ENCODE measurements at regions not wholly inside any gene's neighbourhood (a gene's known extent, or its start where the extent isn't known, plus 50 kb on each side); places are given as distances from the start of the nearest gene placed in this dataset.

- H3K4me3 ChIP-seq (ENCODE audit: low read depth, low read length) = no peak overlapping the region
- no peak for TF ChIP-seq CTCF (IDR thresholded peaks at IDR 0.05; ENCODE audit: low read depth, low read length)
Measured at GRCh38 chr1:9419369-9420041, 119.8 kb upstream of the SLC25A33 start.

- TF ChIP-seq CTCF (IDR thresholded peaks at IDR 0.05; ENCODE audit: low read depth, low read length) = no peak
- no peak overlapping the region for H3K4me3 ChIP-seq (ENCODE audit: low read depth, low read length)
Measured at GRCh38 chr1:9420835-9421532, 118.3 kb upstream of the SLC25A33 start.

GRCh38 chr1:9421533-9421873, 117.8 kb upstream of the SLC25A33 start:
- TF ChIP-seq CTCF (IDR thresholded peaks at IDR 0.05; ENCODE audit: low read depth, low read length) = no peak

GRCh38 chr1:9422321-9422720, 116.9 kb upstream of the SLC25A33 start:
- no peak overlapping the region for H3K4me3 ChIP-seq (ENCODE audit: low read depth, low read length)
- no peak for TF ChIP-seq CTCF (IDR thresholded peaks at IDR 0.05; ENCODE audit: low read depth, low read length)

More at GRCh38 chr1:9421533-9421873, 117.8 kb upstream of the SLC25A33 start:
- H3K4me3 ChIP-seq (ENCODE audit: low read depth, low read length) = no peak overlapping the region

- H3K4me3 ChIP-seq (ENCODE audit: low read depth, low read length) = no peak overlapping the region
- no peak for TF ChIP-seq CTCF (IDR thresholded peaks at IDR 0.05; ENCODE audit: low read depth, low read length)
Measured at GRCh38 chr1:9422911-9423505, 116.3 kb upstream of the SLC25A33 start.

- H3K4me3 ChIP-seq (ENCODE audit: low read depth, low read length) = no peak overlapping the region
- TF ChIP-seq CTCF (IDR thresholded peaks at IDR 0.05; ENCODE audit: low read depth, low read length) = no peak
Measured at GRCh38 chr1:9424261-9424660, 115.0 kb upstream of the SLC25A33 start.

GRCh38 chr1:9425859-9426258, 113.4 kb upstream of the SLC25A33 start:
- H3K4me3 ChIP-seq (ENCODE audit: low read depth, low read length) = no peak overlapping the region
- TF ChIP-seq CTCF (IDR thresholded peaks at IDR 0.05; ENCODE audit: low read depth, low read length) = no peak

Data from WI38 (cell line).